ENCODE measurements at regions not wholly inside any gene's neighbourhood (a gene's known extent, or its start where the extent isn't known, plus 50 kb on each side); places are given as distances from the start of the nearest gene placed in this dataset.

- no peak for TF ChIP-seq Cebpa-rat (IDR thresholded peaks at IDR 0.05)
- Histone ChIP-seq H3K4me2 (no peak overlapping the region), H3K4me1 (no peaks in the 10 kb centered on the region), H3K27me3 (no peaks in the 10 kb centered on the region), H3K4me3 (no peak overlapping the region), H3K27ac (no peak overlapping the region), H3K9me3 (no peaks in the 10 kb centered on the region), H3K36me3 (no peaks in the 10 kb centered on the region), H4K20me1 (no peaks in the 10 kb centered on the region), H3K9ac (no peak overlapping the region)
These were observed 124.4 kb upstream of the PCDH18 start for GRCh38 chr4:137656661-137657060.

GRCh38 chr4:137655302-137655701 lies 123.0 kb upstream of the PCDH18 start:
- Histone ChIP-seq H3K9me3 (no peaks in the 10 kb centered on the region), H3K27ac (no peak overlapping the region), H3K36me3 (no peaks in the 10 kb centered on the region), H3K27me3 (no peaks in the 10 kb centered on the region), H3K4me1 (no peaks in the 10 kb centered on the region), H3K4me3 (no peak overlapping the region), H3K9ac (no peak overlapping the region), H3K4me2 (no peak overlapping the region), H4K20me1 (no peaks in the 10 kb centered on the region)
- no peak for TF ChIP-seq Cebpa-rat (IDR thresholded peaks at IDR 0.05)

GRCh38 chr4:137651128-137651527 lies 118.8 kb upstream of the PCDH18 start:
- H3K9ac ChIP-seq = no peak overlapping the region
- no peak overlapping the region for H3K4me2 ChIP-seq
- H3K36me3 ChIP-seq = no peaks in the 10 kb centered on the region
- no peaks in the 10 kb centered on the region for H3K9me3 ChIP-seq
- no peaks in the 10 kb centered on the region for H3K27me3 ChIP-seq
- no peaks in the 10 kb centered on the region for H3K4me1 ChIP-seq
- H4K20me1 ChIP-seq = no peaks in the 10 kb centered on the region
- H3K27ac ChIP-seq = no peak overlapping the region
- TF ChIP-seq Cebpa-rat (IDR thresholded peaks at IDR 0.05) = no peak
- no peak overlapping the region for H3K4me3 ChIP-seq

- no peaks in the 10 kb centered on the region for H4K20me1 ChIP-seq
- no peaks in the 10 kb centered on the region for H3K9me3 ChIP-seq
- no peak overlapping the region for H3K27ac ChIP-seq
- TF ChIP-seq Cebpa-rat (IDR thresholded peaks at IDR 0.05) = no peak
- no peaks in the 10 kb centered on the region for H3K36me3 ChIP-seq
- no peaks in the 10 kb centered on the region for H3K4me1 ChIP-seq
- H3K9ac ChIP-seq = no peak overlapping the region
- no peak overlapping the region for H3K4me2 ChIP-seq
- no peaks in the 10 kb centered on the region for H3K27me3 ChIP-seq
- no peak overlapping the region for H3K4me3 ChIP-seq
These were observed 117.6 kb upstream of the PCDH18 start for GRCh38 chr4:137649711-137650450.

GRCh38 chr4:137648531-137648930 lies 116.2 kb upstream of the PCDH18 start:
- no peak overlapping the region for H3K4me2 ChIP-seq
- no peak for TF ChIP-seq Cebpa-rat (IDR thresholded peaks at IDR 0.05)
- H3K27me3 ChIP-seq = no peaks in the 10 kb centered on the region
- no peak overlapping the region for H3K27ac ChIP-seq
- no peaks in the 10 kb centered on the region for H3K36me3 ChIP-seq
- no peaks in the 10 kb centered on the region for H3K4me1 ChIP-seq
- H3K9ac ChIP-seq = no peak overlapping the region
- no peaks in the 10 kb centered on the region for H4K20me1 ChIP-seq
- H3K4me3 ChIP-seq = no peak overlapping the region
- H3K9me3 ChIP-seq = no peaks in the 10 kb centered on the region

- Histone ChIP-seq H3K9ac (no peak overlapping the region), H3K4me1 (no peaks in the 10 kb centered on the region), H3K27me3 (no peaks in the 10 kb centered on the region), H4K20me1 (no peaks in the 10 kb centered on the region), H3K36me3 (no peaks in the 10 kb centered on the region), H3K4me2 (no peak overlapping the region), H3K27ac (no peak overlapping the region), H3K9me3 (no peaks in the 10 kb centered on the region), H3K4me3 (no peak overlapping the region)
- TF ChIP-seq Cebpa-rat (IDR thresholded peaks at IDR 0.05) = no peak
These were observed 115.1 kb upstream of the PCDH18 start for GRCh38 chr4:137647375-137647774.

GRCh38 chr4:137644201-137644600 lies 111.9 kb upstream of the PCDH18 start:
- TF ChIP-seq Cebpa-rat (IDR thresholded peaks at IDR 0.05) = no peak
- no peaks in the 10 kb centered on the region for H3K27me3 ChIP-seq
- no peaks in the 10 kb centered on the region for H3K36me3 ChIP-seq
- no peak overlapping the region for H3K4me3 ChIP-seq
- H3K9ac ChIP-seq = no peak overlapping the region
- H3K9me3 ChIP-seq = no peaks in the 10 kb centered on the region
- no peak overlapping the region for H3K4me2 ChIP-seq
- H3K27ac ChIP-seq = no peak overlapping the region
- H4K20me1 ChIP-seq = no peaks in the 10 kb centered on the region
- no peaks in the 10 kb centered on the region for H3K4me1 ChIP-seq

GRCh38 chr4:137641544-137641943 lies 109.2 kb upstream of the PCDH18 start:
- Histone ChIP-seq H3K27ac (no peak overlapping the region), H3K4me1 (no peaks in the 10 kb centered on the region), H3K27me3 (no peaks in the 10 kb centered on the region), H3K4me2 (no peak overlapping the region), H3K9ac (no peak overlapping the region), H3K9me3 (no peaks in the 10 kb centered on the region), H4K20me1 (no peaks in the 10 kb centered on the region), H3K36me3 (no peaks in the 10 kb centered on the region), H3K4me3 (no peak overlapping the region)
- no peak for TF ChIP-seq Cebpa-rat (IDR thresholded peaks at IDR 0.05)

- no peak overlapping the region for H3K4me2 ChIP-seq
- no peaks in the 10 kb centered on the region for H3K9me3 ChIP-seq
- no peak for TF ChIP-seq Cebpa-rat (IDR thresholded peaks at IDR 0.05)
- no peaks in the 10 kb centered on the region for H4K20me1 ChIP-seq
- no peak overlapping the region for H3K27ac ChIP-seq
- no peak overlapping the region for H3K9ac ChIP-seq
- no peaks in the 10 kb centered on the region for H3K36me3 ChIP-seq
- no peaks in the 10 kb centered on the region for H3K4me1 ChIP-seq
- H3K27me3 ChIP-seq = no peaks in the 10 kb centered on the region
- H3K4me3 ChIP-seq = no peak overlapping the region
These were observed 108.5 kb upstream of the PCDH18 start for GRCh38 chr4:137640838-137641158.

GRCh38 chr4:137640156-137640837 lies 108.0 kb upstream of the PCDH18 start:
- Histone ChIP-seq H3K36me3 (no peaks in the 10 kb centered on the region), H3K4me2 (no peak overlapping the region), H3K4me3 (no peak overlapping the region), H3K27me3 (no peaks in the 10 kb centered on the region), H3K9me3 (no peaks in the 10 kb centered on the region), H3K27ac (no peak overlapping the region), H3K9ac (no peak overlapping the region), H3K4me1 (no peaks in the 10 kb centered on the region), H4K20me1 (no peaks in the 10 kb centered on the region)
- no peak for TF ChIP-seq Cebpa-rat (IDR thresholded peaks at IDR 0.05)
